H7 (cell line): ENCODE measurements at regions not wholly inside any gene's neighbourhood (a gene's known extent, or its start where the extent isn't known, plus 50 kb on each side); places are given as distances from the start of the nearest gene placed in this dataset.

Source experiments
- DNase-seq: peaks from one replicate; pipeline ENCODE4 v3.0.0; 2012
- H3K27me3 ChIP-seq: 2 replicates; pipeline ENCODE4 v1.6.0; 2011; ENCODE audit warnings: mild to moderate bottlenecking, low read length; ENCODE audit not compliant: control insufficient read depth, insufficient read depth
- H3K36me3 ChIP-seq: replicated peaks from 2 replicates; pipeline ENCODE4 v1.5.1; 2011; ENCODE audit warnings: low read length; ENCODE audit not compliant: control insufficient read depth, insufficient read depth
- H3K4me3 ChIP-seq: 2 replicates; pipeline ENCODE4 v1.5.1; 2011; ENCODE audit warnings: low read depth, mild to moderate bottlenecking, control low read depth, low read length, moderate library complexity; ENCODE audit not compliant: insufficient read depth

- no peaks in the 10 kb centered on the region for H3K36me3 ChIP-seq
- H3K4me3 ChIP-seq = no peak overlapping the region
- no peaks in the 10 kb centered on the region for H3K27me3 ChIP-seq
- DNase-seq = no peak
These were observed 92.5 kb upstream of the GGTLC1 start for GRCh38 chr20:24081077-24081476.

DNA sequence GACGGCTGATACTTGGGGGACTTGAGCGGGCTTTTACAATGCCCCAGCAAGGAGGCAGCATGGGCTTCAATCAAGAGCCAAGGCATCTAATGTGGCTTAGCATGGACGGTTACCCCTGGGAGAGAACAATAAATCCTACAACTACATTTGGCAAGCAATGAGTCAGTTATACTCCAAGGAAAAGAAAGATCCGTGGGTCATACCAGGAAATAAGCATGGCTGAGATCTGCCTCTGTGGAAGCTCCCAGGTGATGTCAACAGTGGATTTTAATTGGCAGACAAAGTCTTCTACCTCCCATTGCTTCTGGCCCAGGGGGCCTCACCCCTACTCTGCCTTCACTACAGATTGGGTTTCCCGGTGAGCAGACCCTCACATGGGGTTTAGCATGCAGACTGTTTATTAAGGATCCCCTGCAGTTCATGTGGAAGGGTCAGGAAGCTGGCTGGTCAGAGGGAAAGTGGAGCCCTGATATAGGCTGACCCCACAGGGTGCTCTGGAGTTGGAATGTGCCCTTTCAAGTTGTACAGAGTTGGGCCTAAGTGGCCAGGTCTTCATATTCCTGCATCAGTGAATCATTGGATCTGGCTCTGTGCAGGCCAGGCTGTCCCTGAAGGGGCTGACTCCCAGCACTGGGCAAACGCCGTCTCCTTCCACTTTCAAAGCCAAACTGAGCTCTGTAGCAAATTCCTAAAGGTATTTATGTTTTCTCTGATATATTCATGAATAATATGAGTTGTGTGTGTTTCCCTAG lies 91.3 kb upstream of the GGTLC1 start:
- DNase-seq = no peak
- H3K4me3 ChIP-seq = no peak overlapping the region
- no peaks in the 10 kb centered on the region for H3K36me3 ChIP-seq
- H3K27me3 ChIP-seq = no peaks in the 10 kb centered on the region

GRCh38 chr20:24077145-24077544 lies 88.6 kb upstream of the GGTLC1 start:
- no peak overlapping the region for H3K4me3 ChIP-seq
- no peaks in the 10 kb centered on the region for H3K36me3 ChIP-seq
- DNase-seq = no peak
- H3K27me3 ChIP-seq = no peaks in the 10 kb centered on the region

DNA sequence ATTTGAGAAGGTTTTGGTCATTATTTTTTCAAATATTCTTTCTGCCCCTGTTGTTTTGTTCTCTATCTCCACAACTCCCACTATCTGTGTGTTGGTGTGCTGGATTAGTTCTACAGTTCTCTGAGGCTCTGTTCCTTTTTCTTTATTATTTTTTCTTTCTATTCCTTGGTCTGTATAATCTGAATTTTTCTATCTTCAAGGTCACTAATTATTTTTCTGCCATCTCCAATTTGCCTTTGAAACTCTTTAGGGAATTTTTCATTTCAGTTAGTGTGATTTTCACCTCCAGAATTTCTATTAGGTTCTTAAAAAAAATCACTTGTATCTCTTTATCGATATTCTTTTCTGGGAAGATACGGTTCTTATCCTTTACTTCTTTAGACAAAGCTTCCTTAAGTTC lies 82.1 kb upstream of the GGTLC1 start:
- Histone ChIP-seq H3K4me3 (no peak overlapping the region), H3K27me3 (no peaks in the 10 kb centered on the region), H3K36me3 (no peaks in the 10 kb centered on the region)
- DNase-seq = no peak

DNA sequence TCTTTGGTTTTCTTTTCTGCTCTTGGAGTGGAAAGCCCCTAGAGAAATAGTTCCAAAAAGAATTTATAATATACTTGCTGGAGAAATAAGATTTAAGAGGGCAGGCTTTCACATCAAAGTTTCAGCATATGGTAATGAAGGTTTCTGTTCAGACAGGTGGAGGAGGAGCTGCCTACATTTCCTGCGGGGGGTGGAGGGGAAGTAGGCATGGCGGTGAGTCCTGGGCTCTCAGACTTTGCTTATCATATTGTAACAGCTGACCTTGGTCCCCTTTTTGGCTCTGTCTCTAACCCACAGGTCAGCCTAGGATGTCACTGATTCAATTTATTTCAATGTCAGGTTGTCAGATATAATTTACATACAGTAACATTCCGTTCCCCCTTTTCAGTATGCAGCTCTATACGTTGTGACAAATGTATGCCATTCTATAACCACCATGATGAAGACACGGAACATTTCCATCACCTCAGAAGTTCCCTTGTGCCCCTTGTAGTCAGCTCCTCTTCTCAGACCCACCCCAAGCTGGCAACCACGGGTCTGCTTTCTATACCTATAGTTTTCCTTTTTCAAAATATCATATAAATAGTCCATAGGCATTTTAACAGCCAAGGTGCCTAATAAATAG lies 77.6 kb upstream of the GGTLC1 start:
- no peak for DNase-seq
- no peak overlapping the region for H3K4me3 ChIP-seq
- no peaks in the 10 kb centered on the region for H3K27me3 ChIP-seq
- no peaks in the 10 kb centered on the region for H3K36me3 ChIP-seq

DNA sequence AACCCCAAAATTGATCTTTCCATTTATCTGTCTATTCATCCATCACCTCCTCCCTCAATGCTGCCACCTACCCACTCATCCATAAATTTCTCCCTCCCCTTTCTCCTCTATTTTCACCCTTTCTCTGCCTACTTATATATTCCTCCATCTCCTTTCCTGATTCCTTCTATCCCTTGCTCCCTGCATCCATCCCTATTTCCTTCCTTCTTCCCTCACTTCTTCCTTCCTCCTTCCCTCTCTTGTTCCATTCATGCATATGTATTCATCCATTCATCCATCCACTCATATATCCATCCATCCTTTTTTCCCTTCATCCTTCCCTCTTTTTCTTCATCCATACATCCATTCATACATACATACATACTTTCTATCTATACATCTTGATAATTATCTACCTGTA lies 76.3 kb upstream of the GGTLC1 start:
- Histone ChIP-seq H3K36me3 (no peaks in the 10 kb centered on the region), H3K27me3 (no peaks in the 10 kb centered on the region), H3K4me3 (no peak overlapping the region)
- no peak for DNase-seq

- Histone ChIP-seq H3K36me3 (no peaks in the 10 kb centered on the region), H3K4me3 (no peak overlapping the region), H3K27me3 (no peaks in the 10 kb centered on the region)
- no peak for DNase-seq
These were observed 75.5 kb upstream of the GGTLC1 start for GRCh38 chr20:24064092-24064491.

DNA sequence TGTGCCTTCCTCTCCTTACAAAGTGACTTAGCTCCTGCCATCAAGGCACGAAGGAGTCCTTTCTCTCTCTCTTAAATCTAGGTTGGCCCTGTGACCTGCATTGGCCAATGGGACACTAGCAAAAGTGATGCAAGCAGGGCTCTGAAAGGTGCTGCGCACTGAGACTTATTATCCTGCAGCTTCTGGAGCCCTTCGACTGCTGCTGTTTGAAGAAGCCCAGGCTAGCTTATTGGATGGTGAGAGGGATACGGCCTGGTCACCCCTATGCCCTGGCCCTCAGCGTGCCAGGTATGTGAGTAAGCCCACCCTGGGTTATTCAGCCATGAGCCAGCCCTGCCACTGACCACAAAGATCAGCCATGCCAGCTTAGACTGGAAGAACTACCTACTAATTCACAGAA lies 74.5 kb upstream of the GGTLC1 start:
- Histone ChIP-seq H3K27me3 (no peaks in the 10 kb centered on the region), H3K36me3 (no peaks in the 10 kb centered on the region), H3K4me3 (no peak overlapping the region)
- no peak for DNase-seq

DNA sequence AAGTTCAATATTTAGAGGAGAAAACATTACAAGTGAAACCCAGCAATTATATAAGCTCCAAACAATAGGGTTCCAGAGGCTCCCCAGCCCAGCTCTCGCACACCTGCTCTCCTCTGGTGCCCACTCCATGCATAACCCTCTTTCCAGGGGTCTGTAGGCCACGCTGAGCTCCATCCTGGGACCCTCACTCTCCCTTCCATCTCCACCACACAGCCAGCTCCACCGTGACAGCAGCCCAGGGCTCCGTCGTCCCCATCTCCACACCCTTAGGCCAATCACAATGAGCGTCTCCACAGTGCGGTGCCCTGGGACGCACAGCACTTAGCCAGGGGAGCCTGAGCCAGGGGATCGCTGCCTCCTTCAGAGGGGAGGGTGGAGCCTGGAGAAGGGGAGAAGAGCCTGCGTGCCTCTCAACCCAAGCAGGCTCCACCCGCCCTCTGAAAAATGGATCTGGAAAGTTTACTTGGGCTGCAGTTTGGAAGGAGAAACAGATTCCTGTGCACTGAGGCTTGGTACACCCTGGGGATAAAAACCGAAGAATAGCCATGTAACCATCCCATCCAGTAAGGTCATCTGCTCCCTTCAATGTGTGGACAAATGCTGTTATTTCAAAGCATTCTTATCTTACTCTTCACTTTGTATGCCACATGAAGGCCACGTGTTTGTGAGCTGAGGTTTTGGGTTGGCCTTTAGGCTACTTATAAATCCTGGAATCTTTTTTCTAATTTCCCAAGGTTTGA lies 72.4 kb upstream of the GGTLC1 start:
- peak; percentile 55 for DNase-seq
- Histone ChIP-seq H3K4me3 (no peak overlapping the region), H3K36me3 (no peaks in the 10 kb centered on the region)

DNA sequence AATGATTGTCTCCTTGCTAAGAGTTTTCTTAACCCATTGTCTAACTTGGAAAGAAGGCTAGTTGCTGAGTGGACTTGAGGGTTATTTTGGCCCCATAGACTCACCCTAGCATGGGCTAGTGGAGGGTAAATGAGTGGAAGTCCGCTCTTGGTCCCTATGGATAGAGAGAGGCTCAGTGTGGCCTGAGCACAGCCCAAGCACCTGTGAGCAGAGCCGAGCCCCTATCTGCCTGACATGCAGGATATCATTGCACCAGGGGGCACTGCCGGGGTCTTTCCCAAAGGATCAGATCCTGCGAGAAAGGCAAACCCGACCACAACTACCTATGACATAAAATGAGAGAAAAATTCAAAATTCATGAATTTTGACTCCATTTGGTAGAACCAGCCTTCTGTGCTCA lies 70.6 kb upstream of the GGTLC1 start:
- H3K4me3 ChIP-seq = no peak overlapping the region
- no peaks in the 10 kb centered on the region for H3K36me3 ChIP-seq
- peak; percentile 45 for DNase-seq

More for the DNA sequence above, 72.4 kb upstream of the GGTLC1 start:
- H3K27me3 ChIP-seq = no peaks in the 10 kb centered on the region

DNA sequence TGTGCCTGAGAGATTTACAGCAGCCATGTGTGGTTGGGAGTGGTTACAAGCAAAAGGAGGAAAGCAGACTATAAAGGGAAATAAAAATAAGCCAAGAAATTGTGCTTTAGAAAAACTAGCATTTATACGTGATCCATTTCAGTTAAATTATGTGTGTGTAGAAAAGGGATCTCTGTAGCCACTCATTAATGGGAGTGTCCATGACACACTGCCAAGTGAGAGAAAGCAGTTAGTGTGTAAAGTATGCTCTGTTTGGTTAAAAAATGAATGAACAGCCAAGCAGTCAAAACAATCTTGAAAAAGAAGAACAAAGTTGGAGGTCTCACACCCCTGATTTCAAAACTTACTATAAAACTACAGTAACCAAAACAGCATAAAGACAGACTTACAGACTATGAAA lies 67.9 kb upstream of the GGTLC1 start:
- H3K27me3 ChIP-seq = no peaks in the 10 kb centered on the region
- H3K36me3 ChIP-seq = no peaks in the 10 kb centered on the region
- H3K4me3 ChIP-seq = no peak overlapping the region
- no peak for DNase-seq

More for the DNA sequence above, 70.6 kb upstream of the GGTLC1 start:
- no peaks in the 10 kb centered on the region for H3K27me3 ChIP-seq

- no peak overlapping the region for H3K4me3 ChIP-seq
- H3K27me3 ChIP-seq = no peaks in the 10 kb centered on the region
- no peaks in the 10 kb centered on the region for H3K36me3 ChIP-seq
- DNase-seq = no peak
These were observed 64.2 kb upstream of the GGTLC1 start for GRCh38 chr20:24052599-24053275.

- Histone ChIP-seq H3K4me3 (no peak overlapping the region), H3K27me3 (no peaks in the 10 kb centered on the region), H3K36me3 (no peaks in the 10 kb centered on the region)
- no peak for DNase-seq
These were observed 62.6 kb upstream of the GGTLC1 start for GRCh38 chr20:24051160-24051559.

GRCh38 chr20:24050119-24050518 lies 61.5 kb upstream of the GGTLC1 start:
- Histone ChIP-seq H3K4me3 (no peak overlapping the region), H3K27me3 (no peaks in the 10 kb centered on the region), H3K36me3 (no peaks in the 10 kb centered on the region)
- no peak for DNase-seq
